ENCODE measurements at regions not wholly inside any gene's neighbourhood (a gene's known extent, or its start where the extent isn't known, plus 50 kb on each side); places are given as distances from the start of the nearest gene placed in this dataset.

DNA sequence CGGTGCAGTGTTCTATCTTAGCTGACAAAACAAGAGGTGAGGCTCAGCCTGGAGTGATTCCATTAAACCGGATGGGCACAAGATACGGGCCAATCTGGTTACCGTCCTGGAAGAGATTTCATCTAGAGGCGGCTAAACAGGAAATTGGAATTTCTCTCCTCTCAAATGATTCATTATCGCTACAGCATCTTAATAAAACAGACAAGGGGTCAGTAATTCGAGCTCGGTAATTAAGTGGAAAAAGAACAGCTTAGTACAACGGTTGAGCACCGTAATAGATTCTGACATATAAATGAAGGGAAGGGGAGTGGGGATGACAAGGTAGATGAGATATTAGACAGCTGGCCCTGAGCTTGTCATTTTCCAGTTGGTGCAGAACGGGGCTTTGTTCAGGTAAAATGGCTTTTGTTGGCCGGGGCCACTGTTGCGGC lies 137.2 kb downstream of the EDN3 start:
- DNase-seq = no peak

DNA sequence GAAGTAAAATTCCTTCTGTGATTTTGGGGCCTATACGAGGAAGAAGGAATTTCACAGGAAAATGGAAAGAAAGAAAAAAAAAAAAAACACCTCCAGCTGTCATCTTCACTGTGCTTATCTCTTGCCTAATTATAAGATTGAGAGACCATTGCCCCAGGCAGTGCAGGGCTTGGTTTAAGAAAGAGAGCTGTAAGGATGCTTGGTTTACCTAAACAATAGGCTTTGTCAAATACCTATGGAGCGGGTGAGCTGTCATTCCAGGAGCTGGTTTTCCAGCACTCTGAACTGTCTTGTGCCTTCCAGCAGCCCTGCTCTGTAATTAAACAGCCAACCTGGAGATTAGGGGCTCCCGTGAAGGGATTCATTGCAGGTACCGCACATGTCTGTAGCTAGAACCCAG lies 137.8 kb downstream of the EDN3 start:
- DNase-seq = no peak

DNA sequence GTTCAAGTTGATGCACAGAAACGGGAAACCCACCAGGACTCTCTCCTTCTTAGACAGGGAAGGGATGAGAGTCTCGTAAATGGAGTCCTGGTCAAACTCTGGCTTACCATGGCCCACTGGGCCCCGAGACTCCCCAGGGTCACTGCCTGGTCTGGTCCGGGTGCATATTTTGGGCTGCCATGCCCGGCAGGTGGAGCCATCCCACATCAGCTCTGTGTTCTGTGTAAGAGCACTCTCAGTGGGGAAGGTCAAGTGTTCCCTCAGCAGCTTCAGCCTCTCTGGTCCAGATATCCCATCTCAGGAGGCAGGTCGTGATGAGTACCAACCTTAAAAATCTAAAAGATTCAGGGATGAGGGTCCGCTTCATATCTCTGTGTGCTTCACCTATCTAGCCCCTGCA lies 138.8 kb downstream of the EDN3 start:
- DNase-seq = no peak

DNA sequence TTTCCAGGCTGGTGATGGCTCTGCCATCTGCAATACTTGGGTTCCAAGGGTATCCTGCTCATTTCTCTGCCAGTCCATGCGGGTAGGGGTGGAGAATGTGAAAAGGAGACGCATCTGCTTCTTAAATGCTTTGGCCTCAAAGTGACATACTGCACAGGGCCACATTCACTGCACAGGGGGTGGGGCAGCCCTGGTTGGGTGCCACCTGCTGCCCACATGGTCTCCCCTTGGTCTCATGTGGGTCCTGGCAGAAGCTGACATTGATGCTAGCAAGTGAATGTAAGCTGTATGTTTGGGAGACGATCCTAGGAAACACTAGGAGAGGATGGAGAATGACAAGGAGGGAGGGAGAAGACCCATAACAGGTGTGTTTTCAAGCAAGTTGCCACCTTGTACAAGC lies 140.9 kb downstream of the EDN3 start:
- no peak for DNase-seq

DNA sequence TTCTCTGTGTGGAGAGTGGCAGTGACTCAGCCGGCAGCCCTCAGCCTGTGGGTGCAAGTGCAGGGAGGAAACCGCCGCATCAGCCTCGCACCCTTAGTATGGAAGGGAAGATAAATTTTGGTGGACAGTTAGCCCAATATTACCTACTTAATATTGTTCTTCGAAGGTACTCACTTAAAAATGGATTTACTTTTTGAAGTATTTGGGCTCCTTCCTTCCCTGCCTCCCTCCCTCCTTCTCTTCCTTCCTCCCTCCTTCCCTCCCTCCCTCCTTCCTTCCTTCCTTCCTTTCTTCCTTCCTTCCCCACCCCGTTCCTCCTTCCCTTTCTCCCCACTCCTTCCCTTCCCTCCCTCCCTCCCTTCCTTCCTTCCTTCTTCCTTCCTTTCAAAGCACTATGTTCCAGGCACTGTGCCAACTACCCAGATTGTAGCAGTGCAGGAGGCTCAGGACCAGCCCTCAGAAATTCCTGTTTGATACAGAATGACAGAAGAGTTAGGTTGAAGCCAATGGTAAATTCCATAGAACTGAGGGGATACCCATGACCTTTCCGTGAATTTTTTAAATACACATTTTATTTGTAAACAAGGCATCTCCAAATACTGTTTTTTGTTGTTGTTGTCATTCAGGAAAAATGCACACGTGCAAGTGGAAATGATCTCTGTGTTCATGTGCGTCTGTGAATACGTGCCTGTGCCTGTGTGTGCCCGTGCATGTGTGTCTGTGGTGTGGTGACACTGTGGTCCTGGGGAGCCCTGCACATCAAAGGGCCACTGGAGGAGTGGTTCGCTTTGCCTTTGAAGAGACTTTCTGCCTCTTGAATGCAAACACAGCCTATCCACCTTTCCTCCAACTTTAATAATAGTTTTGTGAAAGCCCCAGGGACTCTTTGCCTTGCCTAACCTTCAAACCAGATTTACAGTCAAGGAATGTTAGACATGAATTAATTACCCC lies 141.7 kb downstream of the EDN3 start:
- DNase-seq = no peak

DNA sequence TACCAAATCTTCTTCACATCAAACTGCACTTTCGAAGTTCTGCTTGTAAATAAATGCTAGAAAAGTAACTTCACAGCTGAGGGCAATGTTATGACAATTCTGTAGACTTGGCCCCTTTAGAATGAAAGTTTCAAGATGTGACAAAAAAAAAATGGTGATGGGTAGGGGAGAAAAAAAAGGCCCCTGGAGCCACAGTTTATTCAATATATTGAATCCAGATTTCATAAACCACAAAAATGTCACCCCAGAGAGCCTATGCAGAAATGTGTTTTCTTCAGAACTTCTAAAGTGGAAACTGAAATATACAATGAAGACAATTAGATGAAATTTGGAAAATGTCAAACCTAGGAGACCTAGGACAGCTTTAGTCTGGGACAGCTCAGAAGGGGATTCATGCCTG lies 143.1 kb downstream of the EDN3 start:
- DNase-seq = no peak

DNA sequence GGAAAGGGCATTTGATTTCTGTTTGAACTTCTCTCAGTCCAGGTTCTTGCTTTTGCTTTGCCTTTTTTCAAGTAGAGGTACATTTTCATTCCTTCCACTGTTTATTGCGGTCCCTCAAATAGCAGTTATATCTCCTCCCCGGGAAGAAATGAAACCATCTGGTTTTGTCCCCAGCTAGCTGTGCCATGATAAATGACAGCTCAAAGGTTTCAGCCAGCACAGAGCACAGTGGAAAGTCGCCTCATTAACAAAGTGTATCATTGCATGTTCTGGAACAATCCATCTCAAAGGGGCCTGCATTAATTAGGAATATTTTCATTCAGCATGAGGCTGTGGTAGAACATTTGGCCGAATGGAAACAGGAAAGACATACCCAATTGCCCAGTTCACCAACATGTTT lies 146.0 kb downstream of the EDN3 start:
- DNase-seq = no peak

DNA sequence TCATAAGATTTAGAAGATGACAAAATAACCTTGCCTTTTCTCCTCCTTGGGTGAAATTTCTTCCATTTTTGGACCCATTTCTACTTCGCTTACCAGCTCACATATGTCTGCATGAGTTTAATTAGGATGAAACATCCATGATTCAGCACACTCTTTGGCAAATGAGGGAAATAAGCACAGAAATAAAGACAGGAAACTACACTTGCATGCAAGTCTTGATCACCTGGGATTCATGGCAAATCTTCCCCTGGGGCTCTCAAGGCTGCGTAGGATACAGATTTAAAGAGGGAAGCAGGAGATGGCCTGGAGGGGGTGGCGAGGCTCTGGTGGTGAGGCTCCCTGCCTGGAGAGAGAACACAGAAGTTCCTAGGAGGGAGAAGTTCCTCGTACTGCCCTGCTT lies 147.8 kb downstream of the EDN3 start:
- DNase-seq = no peak

DNA sequence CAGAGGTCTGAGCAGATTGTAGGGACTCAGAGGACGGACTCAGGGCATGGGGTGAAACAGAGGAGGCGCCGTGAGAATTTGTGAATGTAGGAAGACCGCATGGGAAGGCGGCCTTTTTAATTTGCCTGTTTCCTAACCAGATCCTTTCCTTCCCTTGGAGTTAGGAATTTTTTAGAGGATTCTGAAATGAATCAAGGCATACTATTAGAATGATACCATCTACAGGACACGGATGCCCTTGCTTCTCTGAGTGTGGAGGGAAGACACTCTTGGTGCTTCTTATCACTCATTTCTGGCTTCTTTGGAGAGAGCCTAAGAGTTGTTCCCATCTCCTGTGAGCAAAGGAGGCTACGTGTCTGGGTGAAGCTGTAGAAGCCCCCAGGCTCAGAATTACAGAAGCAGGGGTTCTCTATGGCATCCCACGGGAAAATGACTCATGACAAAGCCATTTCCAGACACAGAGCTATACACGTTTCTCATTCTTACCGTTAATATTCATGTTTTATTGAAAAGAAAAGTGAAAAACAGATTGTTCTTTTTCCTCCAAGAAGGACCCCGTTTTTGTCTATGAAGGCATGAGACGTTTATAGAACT lies 148.5 kb downstream of the EDN3 start:
- DNase-seq = no peak

DNA sequence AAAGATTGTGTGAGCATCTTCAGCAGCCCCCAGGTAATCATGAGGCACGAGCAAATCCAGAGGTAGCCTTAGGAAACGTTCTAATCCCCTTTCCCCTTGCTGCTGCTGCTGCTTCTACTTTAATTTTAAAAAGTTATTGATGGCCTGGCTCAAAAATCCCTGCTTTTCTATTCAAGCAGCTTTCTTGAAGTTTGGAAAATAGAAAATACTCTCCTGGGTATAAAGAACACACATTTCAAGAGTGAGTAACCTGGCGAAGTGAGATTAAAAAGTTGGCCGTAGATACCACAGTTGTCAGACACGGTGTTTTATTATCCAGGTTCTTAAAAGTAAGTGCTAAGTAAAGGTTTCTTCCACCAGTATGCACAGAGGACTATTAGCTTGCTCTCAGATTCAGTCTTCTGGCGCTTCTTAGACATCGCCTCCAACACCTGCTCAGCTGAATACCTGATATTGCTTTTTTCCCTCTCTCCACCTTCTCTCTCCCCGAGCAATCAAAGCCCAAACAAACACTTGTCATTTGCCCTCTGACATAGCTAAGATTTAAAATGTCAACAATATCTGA lies 150.7 kb downstream of the EDN3 start:
- no peak for DNase-seq

DNA sequence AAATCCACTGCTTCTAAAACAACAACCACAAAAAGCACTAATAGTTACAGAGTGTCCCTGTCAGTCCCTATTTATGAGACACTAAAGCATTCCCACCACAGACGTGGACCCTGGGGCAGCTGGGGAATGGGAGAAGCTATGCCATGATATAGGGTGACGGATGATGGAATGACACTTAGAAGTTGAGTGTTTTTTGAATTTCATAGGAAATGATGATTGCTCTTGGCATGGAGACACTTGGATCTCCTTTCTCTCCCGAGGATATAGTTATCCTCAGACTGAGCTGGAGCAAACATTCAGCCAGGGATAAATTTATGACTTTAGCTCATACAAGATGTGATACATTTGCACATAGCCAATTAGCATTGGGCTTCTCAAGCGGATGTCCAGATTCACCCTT lies 151.2 kb downstream of the EDN3 start:
- no peak for DNase-seq

DNA sequence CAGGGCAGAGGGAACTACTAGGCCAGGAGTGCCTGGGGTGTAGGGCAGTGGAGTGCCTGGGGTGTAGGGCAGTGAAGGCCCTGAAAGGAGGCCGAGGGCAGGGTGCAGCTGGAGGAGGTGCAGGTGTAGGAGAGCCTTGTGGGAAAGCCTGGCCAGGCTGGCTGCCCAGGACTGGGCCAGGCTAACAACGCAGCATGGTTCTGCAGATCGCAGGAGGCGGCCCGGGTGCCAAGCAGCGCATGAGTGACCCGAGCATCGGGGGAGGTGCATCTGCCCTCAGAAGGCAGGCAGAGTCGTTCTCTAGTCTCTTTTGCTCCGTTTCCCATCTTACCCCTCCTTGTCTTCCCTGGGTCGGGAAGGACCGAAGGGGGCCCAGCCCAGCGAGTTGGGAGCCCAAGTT lies 151.5 kb upstream of the PHACTR3 start:
- no peak for DNase-seq

DNA sequence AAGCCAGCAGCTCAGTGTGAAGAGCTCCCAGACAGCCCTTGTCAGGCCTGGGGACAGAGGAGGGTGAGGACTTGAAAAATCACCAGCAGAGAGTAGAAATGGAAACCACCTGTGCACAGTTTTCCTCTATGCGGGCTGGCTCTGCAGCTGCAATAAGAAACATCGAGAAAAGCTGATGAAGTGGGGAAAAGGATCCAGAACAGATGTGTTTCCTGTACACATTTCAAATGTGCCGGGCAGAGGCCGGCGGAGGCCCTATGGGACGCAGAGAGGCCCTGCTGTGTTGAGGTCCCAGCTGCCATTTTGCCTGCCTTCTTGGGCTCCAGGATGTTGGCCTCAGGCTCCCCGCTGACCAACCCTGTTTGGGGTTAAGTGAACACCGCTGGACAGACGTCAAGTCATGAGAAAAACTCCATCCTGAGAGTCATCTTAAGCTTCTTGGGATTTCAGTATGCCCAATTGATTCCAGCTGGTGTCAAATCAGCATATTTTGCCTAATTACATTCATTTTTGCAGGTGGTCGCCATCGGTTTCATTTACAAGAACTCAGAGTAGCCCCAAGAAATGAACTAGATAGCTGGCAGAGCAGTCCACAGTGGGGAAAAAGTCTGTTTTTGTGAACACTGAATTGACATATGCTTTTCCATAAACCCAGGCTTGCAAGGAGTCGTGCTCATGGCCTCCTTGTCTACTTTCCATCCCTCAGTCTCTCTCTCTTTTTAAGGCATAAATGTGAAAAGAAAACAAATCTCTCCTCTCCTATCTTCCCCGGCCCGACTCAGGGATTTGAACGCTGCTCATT lies 150.4 kb upstream of the PHACTR3 start:
- no peak for DNase-seq

DNA sequence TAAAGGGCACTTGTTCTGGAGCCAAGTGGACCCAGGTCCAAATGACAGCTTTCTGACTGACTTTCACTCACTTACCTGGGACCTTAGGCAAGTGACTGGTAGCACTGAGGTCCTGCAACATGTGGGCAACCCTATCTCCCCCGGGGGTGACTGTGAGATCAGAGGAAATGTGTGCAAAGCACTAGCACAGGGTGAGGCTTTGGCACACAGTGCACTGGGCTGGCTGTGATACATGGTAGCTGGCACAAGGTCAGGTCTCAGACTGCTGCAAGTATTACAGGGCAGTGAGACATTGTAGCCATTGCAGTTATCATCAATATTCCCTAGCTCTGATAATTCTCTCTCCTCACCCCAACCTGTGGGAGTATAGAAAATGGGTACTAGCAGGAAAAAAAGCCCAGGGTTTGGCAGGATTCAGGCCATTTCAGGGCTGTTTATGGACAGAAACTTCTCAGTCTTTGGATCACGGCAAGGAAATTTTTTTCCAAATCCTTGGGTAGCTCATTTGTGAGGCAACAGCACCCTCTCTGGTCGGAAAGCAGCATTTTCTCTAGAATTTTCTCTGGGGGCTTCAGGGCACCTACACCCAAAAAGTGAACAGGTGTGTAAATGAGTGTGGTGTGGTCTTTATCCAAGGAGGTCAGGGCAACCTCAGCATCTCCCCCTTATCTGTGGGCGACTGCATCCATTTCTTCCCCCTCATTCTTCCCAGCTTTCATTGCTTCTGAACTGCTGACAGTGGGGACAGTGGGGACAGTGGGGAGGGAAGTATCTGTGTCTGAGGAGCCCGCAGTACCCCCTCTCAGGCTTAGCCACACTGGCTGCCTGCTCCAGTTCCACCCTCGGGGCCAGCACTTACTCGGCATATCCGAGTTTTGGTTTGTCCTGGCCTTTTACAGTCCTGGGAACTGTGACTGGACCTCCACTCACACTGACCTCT lies 148.7 kb upstream of the PHACTR3 start:
- DNase-seq = peak; percentile 28

DNA sequence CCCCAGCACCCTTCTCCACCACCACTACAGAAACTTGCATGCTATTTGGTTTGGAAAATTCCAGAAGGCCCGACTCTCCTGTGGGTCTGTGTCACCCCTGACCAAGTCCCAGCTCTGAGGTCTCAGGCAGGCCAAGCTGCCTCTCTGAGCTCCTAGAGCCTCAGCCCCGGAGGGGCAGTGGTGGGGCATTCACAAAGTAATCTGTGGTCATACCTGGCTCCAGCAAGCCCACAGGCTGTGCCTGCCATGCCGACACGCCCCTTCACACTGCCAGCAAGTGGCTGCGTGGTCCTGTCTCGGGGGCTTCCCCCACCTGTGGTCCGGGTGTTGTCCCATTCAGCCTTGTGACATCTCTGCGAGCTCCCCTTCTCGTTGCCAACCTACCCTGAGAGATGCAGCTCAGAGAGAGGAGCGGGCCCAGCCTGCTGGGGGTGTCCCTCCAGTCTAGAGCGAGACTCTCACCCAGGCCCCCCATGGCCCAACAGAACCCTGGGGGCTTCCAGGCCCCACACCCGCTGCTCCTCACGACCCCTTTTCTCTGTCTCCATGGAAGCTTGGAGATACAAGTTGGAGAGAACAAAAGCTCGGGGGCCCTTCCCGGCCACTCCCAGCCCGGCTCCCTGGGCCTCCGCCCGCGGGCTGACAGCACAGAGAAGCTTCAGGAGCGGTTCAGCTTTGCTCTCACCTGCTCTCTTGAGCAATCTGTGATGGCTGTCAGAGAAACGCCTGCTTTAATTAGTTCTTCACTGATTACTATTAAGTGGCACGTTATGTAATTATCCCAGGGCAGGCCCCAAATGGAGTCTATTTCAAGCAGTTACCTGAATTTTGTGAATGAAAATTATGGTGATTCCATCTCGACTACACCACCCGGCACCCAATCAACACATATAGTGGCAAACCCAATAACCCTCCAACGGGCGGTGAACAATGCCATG lies 147.7 kb upstream of the PHACTR3 start:
- no peak for DNase-seq

DNA sequence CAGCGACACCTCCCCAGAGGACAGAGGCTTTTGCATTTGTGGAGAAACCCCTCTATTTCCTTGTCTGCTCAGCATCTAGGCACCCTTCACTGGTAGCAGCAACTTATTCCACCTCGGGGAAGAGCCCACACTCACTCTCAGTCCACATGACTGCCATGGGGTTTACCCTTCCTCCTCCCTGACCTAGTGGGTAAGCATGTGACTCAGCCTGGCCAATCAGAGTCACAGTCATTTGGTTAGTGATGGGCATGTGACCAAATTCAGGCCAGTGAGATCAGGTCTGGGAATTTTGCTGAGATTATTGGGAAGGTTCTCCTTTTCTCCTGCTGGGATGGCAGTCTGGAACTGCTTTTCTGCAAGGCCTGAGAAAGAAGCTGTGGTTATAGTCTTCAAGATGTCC lies 145.7 kb upstream of the PHACTR3 start:
- no peak for DNase-seq

DNA sequence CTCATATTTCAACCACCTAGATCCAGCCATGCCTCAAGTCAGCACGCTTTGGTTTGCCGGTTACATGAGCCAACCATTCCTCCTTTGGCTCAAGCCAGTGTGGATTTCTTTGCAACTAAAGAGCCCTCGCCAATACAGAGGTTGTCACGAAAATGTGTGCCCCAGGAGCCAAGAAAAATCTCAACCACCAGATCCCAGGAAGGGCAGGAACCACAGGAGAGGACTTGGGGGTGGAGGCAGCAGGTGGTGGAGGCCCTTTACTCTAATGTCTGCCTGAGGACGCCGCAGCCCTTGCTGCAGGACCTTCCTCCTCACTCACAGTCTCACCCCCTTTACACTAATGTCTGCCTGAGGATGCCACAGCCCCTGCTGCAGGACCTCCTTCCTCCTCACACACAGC lies 144.8 kb upstream of the PHACTR3 start:
- DNase-seq = no peak

DNA sequence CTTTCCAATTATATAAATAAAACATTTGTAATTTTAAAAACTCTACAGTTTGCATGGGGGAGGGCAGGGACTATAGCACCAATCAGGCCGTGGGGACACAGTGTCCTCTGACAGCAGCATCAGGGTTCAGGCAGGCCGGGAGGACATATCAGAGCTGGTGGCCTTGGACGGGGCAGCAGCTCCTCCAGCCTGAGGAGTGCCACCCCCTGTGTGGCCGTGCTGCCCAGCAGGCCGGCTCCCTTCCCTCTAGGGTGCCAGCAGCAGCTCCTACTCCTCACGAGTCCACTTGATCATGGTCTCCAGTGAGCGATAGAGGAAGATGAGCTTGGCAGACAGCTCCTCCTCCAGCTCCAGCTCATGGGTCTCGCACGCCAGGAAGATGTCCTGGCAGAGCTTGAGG lies 144.0 kb upstream of the PHACTR3 start:
- no peak for DNase-seq

DNA sequence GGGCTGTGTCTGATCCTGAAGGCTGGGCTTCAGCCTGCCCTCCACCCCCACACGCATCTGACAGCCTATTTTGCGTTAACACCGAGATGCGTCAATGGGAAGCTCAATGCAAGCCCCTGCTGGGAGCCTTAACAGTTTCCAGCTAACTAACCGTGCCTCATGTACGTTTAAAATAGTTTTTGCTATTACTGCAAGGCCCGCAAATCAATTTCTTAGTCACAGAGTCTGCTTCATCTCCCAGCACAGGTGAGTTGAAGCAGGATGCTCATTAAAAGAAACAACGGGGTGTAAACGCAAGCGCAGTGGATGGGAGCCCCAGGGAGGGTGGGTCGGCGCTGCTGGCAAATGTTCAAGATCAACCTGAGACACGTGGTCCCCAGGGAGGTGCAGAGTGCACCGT lies 142.8 kb upstream of the PHACTR3 start:
- no peak for DNase-seq

DNA sequence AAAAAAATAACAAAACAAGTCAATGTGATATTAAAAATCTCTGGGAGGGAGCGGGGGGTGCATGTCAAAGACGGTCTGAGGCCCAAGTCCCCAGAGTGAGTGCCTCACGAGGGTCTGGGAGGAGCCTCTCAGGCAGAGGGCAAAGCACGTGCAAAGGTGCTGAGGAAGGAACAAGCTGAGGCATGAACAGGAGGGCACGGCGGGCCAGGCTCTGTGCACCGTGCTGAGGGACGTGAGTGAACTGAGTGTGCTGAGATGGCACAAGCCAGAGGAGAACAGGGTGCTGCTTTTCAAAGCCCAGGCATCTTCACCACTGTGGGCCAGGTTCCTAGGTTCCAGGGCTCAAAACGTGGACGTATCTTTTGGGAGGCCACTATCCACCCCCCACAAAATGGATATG lies 142.1 kb upstream of the PHACTR3 start:
- no peak for DNase-seq

DNA sequence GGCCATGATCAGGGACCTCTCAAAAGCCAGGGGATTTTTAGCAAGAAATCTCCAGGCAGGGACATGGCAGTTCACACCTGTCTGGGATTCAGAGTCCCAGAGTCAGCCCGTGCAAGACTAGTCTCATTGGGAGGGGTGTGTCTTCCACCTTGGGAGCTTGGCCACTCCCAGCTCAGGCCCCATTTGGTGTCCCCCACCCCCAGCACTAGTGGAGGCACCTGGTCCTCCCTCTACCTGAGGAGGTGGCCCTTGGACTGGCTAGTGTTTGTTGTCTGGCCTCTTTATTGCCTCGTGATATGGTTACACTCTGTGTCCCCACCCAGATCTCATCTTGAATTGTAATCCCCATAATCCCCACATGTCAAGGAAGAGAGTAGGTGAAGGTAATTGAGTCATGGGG lies 140.8 kb upstream of the PHACTR3 start:
- no peak for DNase-seq
